ENCODE measurements at regions not wholly inside any gene's neighbourhood (a gene's known extent, or its start where the extent isn't known, plus 50 kb on each side); places are given as distances from the start of the nearest gene placed in this dataset.

DNA sequence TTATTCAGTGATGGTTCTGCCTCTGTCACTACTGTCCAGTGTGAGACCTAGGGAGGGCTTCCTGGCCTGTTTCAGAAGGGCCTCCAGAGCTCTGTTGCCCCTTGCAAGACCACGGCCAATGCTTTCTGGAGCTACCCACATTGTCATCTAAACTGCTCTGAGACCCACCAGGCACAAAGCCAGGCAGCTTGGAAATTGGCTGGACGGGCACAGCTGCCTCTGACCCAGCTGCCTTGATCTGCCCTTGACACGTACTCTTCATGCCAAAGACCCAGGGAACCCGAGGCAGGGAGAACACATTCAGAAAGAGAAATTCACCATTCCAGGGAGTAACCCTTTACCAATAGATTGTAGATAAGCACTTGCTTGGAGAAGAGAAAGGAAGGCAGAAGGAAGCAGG, 183.7 kb upstream of the SIX2 start:
- H3K4me1 ChIP-seq (ENCODE audit: control insufficient read depth, insufficient read depth, low read length): peaks cover 2% of the 10 kb centered on the region
- no peaks in the 10 kb centered on the region for H3K9me3 ChIP-seq (ENCODE audit: control insufficient read depth in 2 of 2, low read length in 2 of 2)
- no peaks in the 10 kb centered on the region for H3K27me3 ChIP-seq (ENCODE audit: control insufficient read depth in 1 of 2, insufficient read depth in 2 of 2, low read length in 2 of 2)
- no peak overlapping the region for H3K4me3 ChIP-seq (ENCODE audit: low read length in 2 of 2)
- H3K27ac ChIP-seq (ENCODE audit: low read length): no peak overlapping the region
- H3K36me3 ChIP-seq (ENCODE audit: control insufficient read depth in 2 of 2, insufficient read depth in 2 of 2, low read length in 2 of 2): no peaks in the 10 kb centered on the region
- no peak overlapping the region for H3K9ac ChIP-seq (ENCODE audit: low read length in 2 of 2)

DNA sequence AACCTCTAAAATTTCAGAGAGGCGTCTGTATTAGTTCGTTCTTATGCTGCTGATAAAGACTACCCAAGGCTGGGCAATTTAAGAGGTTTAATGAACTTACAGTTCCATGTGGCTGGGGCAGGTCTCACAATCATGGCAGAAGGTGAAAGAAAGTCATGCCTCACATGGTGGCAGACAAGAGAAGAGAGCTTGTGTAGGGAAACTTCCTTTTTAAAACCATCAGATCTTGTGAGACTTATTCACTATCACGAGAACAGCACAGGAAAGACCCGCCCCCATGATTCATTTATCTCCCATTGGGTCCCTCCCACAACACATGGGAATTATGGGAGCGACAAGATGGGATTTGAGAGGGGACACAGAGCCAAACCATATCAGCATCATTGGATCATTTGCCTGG, 183.2 kb upstream of the SIX2 start:
- Histone ChIP-seq H3K9ac (ENCODE audit: low read length in 2 of 2) (no peak overlapping the region), H3K9me3 (ENCODE audit: control insufficient read depth in 2 of 2, low read length in 2 of 2) (no peaks in the 10 kb centered on the region), H3K27me3 (ENCODE audit: control insufficient read depth in 1 of 2, insufficient read depth in 2 of 2, low read length in 2 of 2) (no peaks in the 10 kb centered on the region), H3K4me3 (ENCODE audit: low read length in 2 of 2) (no peak overlapping the region), H3K36me3 (ENCODE audit: control insufficient read depth in 2 of 2, insufficient read depth in 2 of 2, low read length in 2 of 2) (no peaks in the 10 kb centered on the region), H3K4me1 (ENCODE audit: control insufficient read depth, insufficient read depth, low read length) (peaks cover 2% of the 10 kb centered on the region), H3K27ac (ENCODE audit: low read length) (no peak overlapping the region)

DNA sequence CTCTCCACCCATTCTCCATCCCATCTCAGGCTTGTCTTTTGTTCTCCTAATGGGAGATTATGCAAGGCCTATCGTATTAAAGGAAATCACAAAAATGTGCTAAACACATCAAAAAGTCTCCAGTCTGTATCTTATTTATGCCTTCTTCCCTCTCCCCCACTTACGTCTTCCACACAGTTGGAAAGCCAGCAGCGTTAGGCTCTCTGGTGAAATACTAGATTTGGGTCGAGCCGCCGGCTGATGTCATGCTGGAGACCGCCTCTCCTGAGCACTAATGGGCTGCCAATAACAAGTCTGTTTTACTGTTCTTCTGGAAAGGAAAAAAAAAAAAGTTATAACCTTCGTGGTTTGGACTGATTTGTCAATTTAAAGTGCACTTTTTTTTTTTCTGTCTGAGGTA, 182.7 kb upstream of the SIX2 start:
- Histone ChIP-seq H3K27me3 (ENCODE audit: control insufficient read depth in 1 of 2, insufficient read depth in 2 of 2, low read length in 2 of 2) (no peaks in the 10 kb centered on the region), H3K4me3 (ENCODE audit: low read length in 2 of 2) (no peak overlapping the region)

DNA sequence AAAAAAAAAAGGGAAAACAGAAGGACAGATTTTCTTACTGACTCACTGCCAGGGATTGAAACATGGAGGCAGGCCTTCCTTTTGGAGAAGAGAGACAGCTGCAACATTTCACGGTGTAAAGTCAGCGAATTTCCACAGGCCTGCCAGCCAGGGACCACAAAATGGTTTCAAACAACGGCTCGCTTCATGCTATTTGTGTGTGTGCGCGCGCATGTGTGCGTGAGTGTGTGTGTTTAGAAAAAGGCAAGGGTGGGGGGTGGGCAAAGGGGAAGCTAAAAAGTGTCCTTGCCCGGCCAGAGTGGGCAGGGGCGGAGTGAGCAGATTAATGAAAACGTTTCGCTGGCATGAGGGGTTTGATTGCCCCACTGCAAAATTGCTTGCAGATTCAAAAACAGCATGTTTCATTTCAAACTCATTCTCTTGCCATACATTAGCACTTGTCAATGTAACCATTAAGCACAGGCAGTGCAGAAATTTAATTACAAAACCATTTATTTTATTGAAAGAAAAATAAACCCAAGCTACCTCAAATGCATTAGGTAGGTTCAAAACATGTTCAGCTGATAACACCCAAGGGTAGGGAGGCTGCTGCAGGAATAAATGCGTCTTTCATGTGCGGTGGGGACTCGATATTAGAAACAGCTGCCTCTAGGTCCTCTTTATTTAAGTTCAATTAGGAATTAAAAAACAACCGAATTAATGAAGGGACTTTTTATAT, 182.1 kb upstream of the SIX2 start:
- Histone ChIP-seq H3K4me1 (ENCODE audit: control insufficient read depth, insufficient read depth, low read length) (peaks cover 2% of the 10 kb centered on the region), H3K4me3 (ENCODE audit: low read length in 2 of 2) (no peak overlapping the region), H3K9me3 (ENCODE audit: control insufficient read depth in 2 of 2, low read length in 2 of 2) (no peaks in the 10 kb centered on the region)

More for the DNA sequence above, 182.7 kb upstream of the SIX2 start:
- no peak overlapping the region for H3K27ac ChIP-seq (ENCODE audit: low read length)
- no peaks in the 10 kb centered on the region for H3K36me3 ChIP-seq (ENCODE audit: control insufficient read depth in 2 of 2, insufficient read depth in 2 of 2, low read length in 2 of 2)
- no peaks in the 10 kb centered on the region for H3K9me3 ChIP-seq (ENCODE audit: control insufficient read depth in 2 of 2, low read length in 2 of 2)
- H3K4me1 ChIP-seq (ENCODE audit: control insufficient read depth, insufficient read depth, low read length): peaks cover 2% of the 10 kb centered on the region
- no peak overlapping the region for H3K9ac ChIP-seq (ENCODE audit: low read length in 2 of 2)

DNA sequence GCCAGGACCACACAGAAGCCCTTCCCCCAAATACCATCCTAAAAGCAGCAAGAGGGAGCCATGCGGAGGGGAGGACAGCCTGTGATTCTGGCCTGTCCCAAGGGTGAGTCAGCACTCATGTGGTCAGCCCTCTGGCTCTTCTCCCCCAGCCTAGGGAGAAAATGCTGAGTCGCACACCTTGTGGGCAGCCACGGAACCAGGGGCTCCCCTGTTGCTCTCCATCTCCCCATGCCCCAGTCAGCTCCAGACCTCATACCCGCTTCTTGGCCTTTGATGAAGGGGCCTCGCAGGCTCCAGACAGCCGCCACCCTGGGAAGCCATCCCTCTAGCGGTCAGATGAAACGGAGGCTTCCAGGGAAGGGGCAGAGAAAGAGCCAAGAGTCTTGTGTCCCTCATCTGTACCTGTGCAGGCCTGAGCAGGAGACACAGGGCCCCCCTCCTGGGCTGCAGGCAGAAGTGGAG, 181.3 kb upstream of the SIX2 start:
- H3K27ac ChIP-seq (ENCODE audit: low read length): no peak overlapping the region
- H3K9me3 ChIP-seq (ENCODE audit: control insufficient read depth in 2 of 2, low read length in 2 of 2): no peaks in the 10 kb centered on the region
- peaks cover 2% of the 10 kb centered on the region for H3K4me1 ChIP-seq (ENCODE audit: control insufficient read depth, insufficient read depth, low read length)
- no peaks in the 10 kb centered on the region for H3K27me3 ChIP-seq (ENCODE audit: control insufficient read depth in 1 of 2, insufficient read depth in 2 of 2, low read length in 2 of 2)
- H3K4me3 ChIP-seq (ENCODE audit: low read length in 2 of 2): no peak overlapping the region
- no peaks in the 10 kb centered on the region for H3K36me3 ChIP-seq (ENCODE audit: control insufficient read depth in 2 of 2, insufficient read depth in 2 of 2, low read length in 2 of 2)
- H3K9ac ChIP-seq (ENCODE audit: low read length in 2 of 2): no peak overlapping the region

More for the DNA sequence above, 182.1 kb upstream of the SIX2 start:
- H3K27ac ChIP-seq (ENCODE audit: low read length): no peak overlapping the region
- H3K27me3 ChIP-seq (ENCODE audit: control insufficient read depth in 1 of 2, insufficient read depth in 2 of 2, low read length in 2 of 2): no peaks in the 10 kb centered on the region
- H3K36me3 ChIP-seq (ENCODE audit: control insufficient read depth in 2 of 2, insufficient read depth in 2 of 2, low read length in 2 of 2): no peaks in the 10 kb centered on the region
- no peak overlapping the region for H3K9ac ChIP-seq (ENCODE audit: low read length in 2 of 2)

GRCh38 chr2:45184606-45185005, 175.4 kb upstream of the SIX2 start:
- Histone ChIP-seq H3K9me3 (ENCODE audit: control insufficient read depth in 2 of 2, low read length in 2 of 2) (no peaks in the 10 kb centered on the region), H3K4me3 (ENCODE audit: low read length in 2 of 2) (no peak overlapping the region), H3K27ac (ENCODE audit: low read length) (no peak overlapping the region), H3K4me1 (ENCODE audit: control insufficient read depth, insufficient read depth, low read length) (peaks cover 14% of the 10 kb centered on the region), H3K9ac (ENCODE audit: low read length in 2 of 2) (no peak overlapping the region), H3K27me3 (ENCODE audit: control insufficient read depth in 1 of 2, insufficient read depth in 2 of 2, low read length in 2 of 2) (no peaks in the 10 kb centered on the region), H3K36me3 (ENCODE audit: control insufficient read depth in 2 of 2, insufficient read depth in 2 of 2, low read length in 2 of 2) (no peaks in the 10 kb centered on the region)

DNA sequence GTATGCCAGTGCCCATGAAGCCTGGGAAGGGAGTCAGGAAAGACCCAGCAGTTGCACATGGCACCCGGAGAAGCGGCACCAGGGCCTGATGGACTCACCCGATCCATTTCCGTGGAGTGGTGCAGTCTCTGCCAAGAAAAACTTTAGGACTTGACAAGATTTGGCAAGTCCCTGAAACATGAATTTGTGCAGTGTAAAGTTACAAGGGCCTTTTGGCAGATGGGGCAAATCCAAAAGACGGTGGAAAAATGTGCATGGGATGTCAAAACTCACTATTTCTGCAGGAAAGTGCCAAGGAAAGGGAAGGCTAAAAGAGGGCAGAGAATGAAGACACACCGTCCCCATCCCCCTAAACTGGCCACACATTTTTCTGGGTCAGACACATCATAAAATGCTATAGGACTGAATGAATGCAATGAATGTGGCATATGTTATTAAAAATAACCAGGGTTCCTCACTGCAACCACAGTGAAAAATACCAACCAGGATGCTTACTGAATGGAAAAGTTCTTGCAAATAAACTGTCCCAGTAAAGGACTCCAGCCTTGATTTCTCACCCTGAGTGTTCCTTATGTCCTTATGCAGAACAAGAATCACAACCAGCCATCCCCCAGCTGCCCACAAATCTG, 173.5 kb upstream of the SIX2 start:
- Histone ChIP-seq H3K4me1 (ENCODE audit: control insufficient read depth, insufficient read depth, low read length) (peaks cover 14% of the 10 kb centered on the region), H3K27ac (ENCODE audit: low read length) (no peak overlapping the region), H3K9ac (ENCODE audit: low read length in 2 of 2) (no peak overlapping the region), H3K4me3 (ENCODE audit: low read length in 2 of 2) (no peak overlapping the region), H3K36me3 (ENCODE audit: control insufficient read depth in 2 of 2, insufficient read depth in 2 of 2, low read length in 2 of 2) (no peaks in the 10 kb centered on the region), H3K9me3 (ENCODE audit: control insufficient read depth in 2 of 2, low read length in 2 of 2) (no peaks in the 10 kb centered on the region), H3K27me3 (ENCODE audit: control insufficient read depth in 1 of 2, insufficient read depth in 2 of 2, low read length in 2 of 2) (no peaks in the 10 kb centered on the region)

DNA sequence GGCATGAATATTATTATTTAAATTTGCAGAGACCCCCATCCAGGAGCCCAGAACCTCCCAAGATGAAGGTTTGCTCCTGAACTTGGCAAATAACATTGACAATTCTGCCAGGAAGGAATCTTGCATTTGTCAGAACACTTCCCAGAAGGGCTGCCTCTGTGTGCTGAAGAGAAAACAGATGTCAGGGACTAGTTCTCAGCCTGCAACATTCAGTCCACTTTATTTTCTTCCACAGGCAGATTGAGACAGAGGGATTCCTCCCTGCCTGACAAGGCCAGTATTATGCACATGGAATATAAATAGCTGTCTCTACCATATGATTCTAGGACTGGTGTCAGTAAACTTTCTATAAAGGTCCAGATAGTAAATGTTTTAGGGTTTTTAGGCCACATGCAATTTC, 171.5 kb upstream of the SIX2 start:
- Histone ChIP-seq H3K27ac (ENCODE audit: low read length) (no peak overlapping the region), H3K9ac (ENCODE audit: low read length in 2 of 2) (no peak overlapping the region), H3K9me3 (ENCODE audit: control insufficient read depth in 2 of 2, low read length in 2 of 2) (no peaks in the 10 kb centered on the region), H3K27me3 (ENCODE audit: control insufficient read depth in 1 of 2, insufficient read depth in 2 of 2, low read length in 2 of 2) (no peaks in the 10 kb centered on the region), H3K36me3 (ENCODE audit: control insufficient read depth in 2 of 2, insufficient read depth in 2 of 2, low read length in 2 of 2) (no peaks in the 10 kb centered on the region), H3K4me1 (ENCODE audit: control insufficient read depth, insufficient read depth, low read length) (peaks cover 14% of the 10 kb centered on the region), H3K4me3 (ENCODE audit: low read length in 2 of 2) (no peak overlapping the region)

- no peak overlapping the region for H3K9ac ChIP-seq (ENCODE audit: low read length in 2 of 2)
- H3K27me3 ChIP-seq (ENCODE audit: control insufficient read depth in 1 of 2, insufficient read depth in 2 of 2, low read length in 2 of 2): no peaks in the 10 kb centered on the region
- H3K9me3 ChIP-seq (ENCODE audit: control insufficient read depth in 2 of 2, low read length in 2 of 2): no peaks in the 10 kb centered on the region
- no peak overlapping the region for H3K27ac ChIP-seq (ENCODE audit: low read length)
- no peaks in the 10 kb centered on the region for H3K36me3 ChIP-seq (ENCODE audit: control insufficient read depth in 2 of 2, insufficient read depth in 2 of 2, low read length in 2 of 2)
- H3K4me3 ChIP-seq (ENCODE audit: low read length in 2 of 2): no peak overlapping the region
- H3K4me1 ChIP-seq (ENCODE audit: control insufficient read depth, insufficient read depth, low read length): peaks cover 14% of the 10 kb centered on the region
Observed at GRCh38 chr2:45180033-45180746, 170.9 kb upstream of the SIX2 start.

DNA sequence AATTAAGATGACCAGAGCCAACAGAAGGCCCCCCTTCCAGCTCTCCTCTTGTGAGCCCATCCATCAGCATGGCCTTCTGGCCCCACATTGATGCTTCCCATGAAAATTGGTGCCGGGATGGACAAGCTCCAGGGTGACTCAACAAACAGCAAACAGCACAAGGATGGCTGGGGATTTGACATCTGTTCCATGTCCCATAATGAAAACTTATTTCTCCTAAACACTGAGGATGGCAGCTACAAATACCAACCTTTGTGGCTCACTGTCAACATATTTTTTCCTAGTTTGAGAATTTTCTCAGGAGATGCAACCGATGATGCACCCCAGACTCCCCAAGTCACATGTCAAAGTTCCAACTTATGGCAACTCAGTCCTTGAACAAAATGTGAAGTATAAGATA, 169.6 kb upstream of the SIX2 start:
- H3K4me1 ChIP-seq (ENCODE audit: control insufficient read depth, insufficient read depth, low read length): peaks cover 19% of the 10 kb centered on the region
- H3K4me3 ChIP-seq (ENCODE audit: low read length in 2 of 2): no peak overlapping the region
- no peaks in the 10 kb centered on the region for H3K27me3 ChIP-seq (ENCODE audit: control insufficient read depth in 1 of 2, insufficient read depth in 2 of 2, low read length in 2 of 2)
- H3K27ac ChIP-seq (ENCODE audit: low read length): no peak overlapping the region
- H3K9me3 ChIP-seq (ENCODE audit: control insufficient read depth in 2 of 2, low read length in 2 of 2): no peaks in the 10 kb centered on the region
- H3K36me3 ChIP-seq (ENCODE audit: control insufficient read depth in 2 of 2, insufficient read depth in 2 of 2, low read length in 2 of 2): no peaks in the 10 kb centered on the region
- no peak overlapping the region for H3K9ac ChIP-seq (ENCODE audit: low read length in 2 of 2)

DNA sequence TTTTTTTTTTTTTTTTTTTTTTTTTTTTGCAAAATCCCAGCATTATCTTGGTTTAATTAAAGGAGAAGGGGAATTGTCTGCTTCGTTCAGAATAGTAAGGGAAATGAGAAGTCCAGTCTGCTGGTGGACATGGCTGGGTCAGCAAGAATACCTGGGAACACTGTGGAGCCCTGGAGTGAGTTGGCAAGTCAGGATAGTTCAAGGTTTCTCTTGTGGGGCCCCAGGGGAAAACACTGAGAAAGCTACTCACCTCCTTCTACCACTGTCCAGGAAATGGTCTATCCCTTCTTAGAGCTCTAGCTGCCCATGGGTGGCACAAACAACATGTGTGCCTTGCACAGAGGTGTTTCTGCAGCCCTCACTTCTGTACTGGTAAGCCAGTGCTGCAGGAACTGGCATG, 169.1 kb upstream of the SIX2 start:
- Histone ChIP-seq H3K4me3 (ENCODE audit: low read length in 2 of 2) (no peak overlapping the region), H3K27ac (ENCODE audit: low read length) (no peak overlapping the region), H3K27me3 (ENCODE audit: control insufficient read depth in 1 of 2, insufficient read depth in 2 of 2, low read length in 2 of 2) (no peaks in the 10 kb centered on the region), H3K9me3 (ENCODE audit: control insufficient read depth in 2 of 2, low read length in 2 of 2) (no peaks in the 10 kb centered on the region), H3K36me3 (ENCODE audit: control insufficient read depth in 2 of 2, insufficient read depth in 2 of 2, low read length in 2 of 2) (no peaks in the 10 kb centered on the region), H3K9ac (ENCODE audit: low read length in 2 of 2) (no peak overlapping the region), H3K4me1 (ENCODE audit: control insufficient read depth, insufficient read depth, low read length) (peaks cover 18% of the 10 kb centered on the region)
